SK-N-SH (cell line): ENCODE measurements at regions not wholly inside any gene's neighbourhood (a gene's known extent, or its start where the extent isn't known, plus 50 kb on each side); places are given as distances from the start of the nearest gene placed in this dataset.

Experiments used
- EP300 ChIP-seq, 2 experiments: IDR thresholded peaks; 2 replicates each; pipeline versions ENCODE4 v1.4.0 to v1.6.1; 2012; ENCODE audit warnings: borderline replicate concordance in 1 of 2, low read depth in 1 of 2, low read length in 1 of 2
- EZH2phosphoT487 ChIP-seq: fragments of 200-600 bp; sonication (generic); IDR thresholded peaks from 2 replicates; pipeline ENCODE4 v1.6.1; 2017; ENCODE audit warnings: low read depth, mixed run types, mild to moderate bottlenecking, antibody characterized with exemption, moderate library complexity, borderline replicate concordance
- FOXM1 ChIP-seq: IDR thresholded peaks from 2 replicates; pipeline ENCODE4 v1.4.0; 2012; ENCODE audit warnings: low read depth, mild to moderate bottlenecking
- JUND ChIP-seq: IDR thresholded peaks from 2 replicates; pipeline ENCODE4 v1.4.0; 2012
- POLR2AphosphoS5 ChIP-seq: IDR thresholded peaks from 2 replicates; pipeline ENCODE4 v1.6.1; 2012; ENCODE audit warnings: low read depth, low read length
- RFX5 ChIP-seq: IDR thresholded peaks from 2 replicates; pipeline ENCODE4 v1.6.1; 2012; ENCODE audit warnings: mild to moderate bottlenecking, improper control_type of control experiment, low read length
- SIN3A ChIP-seq: IDR thresholded peaks from 2 replicates; pipeline ENCODE4 v1.6.1; 2012; ENCODE audit warnings: low read depth, mild to moderate bottlenecking, low read length, moderate library complexity, borderline replicate concordance
- SMC3 ChIP-seq: IDR thresholded peaks from 2 replicates; pipeline ENCODE4 v1.6.1; 2012; ENCODE audit warnings: low read depth, low read length, improper control_type of control experiment
- TAF1 ChIP-seq: IDR thresholded peaks from 2 replicates; pipeline ENCODE4 v1.6.1; 2012; ENCODE audit warnings: low read depth, mild to moderate bottlenecking, low read length, moderate library complexity, borderline replicate concordance
- YY1 ChIP-seq: IDR thresholded peaks from 2 replicates; pipeline ENCODE4 v1.4.0; 2012; ENCODE audit warnings: low read depth, mild to moderate bottlenecking
- TF ChIP-seq, protein P1 (sequence below): fragments of 200-600 bp; sonication (generic); IDR thresholded peaks from 2 replicates; pipeline ENCODE4 v1.6.1; 2017; ENCODE audit warnings: antibody characterized with exemption, mild to moderate bottlenecking, moderate library complexity
- TF ChIP-seq, protein P2 (sequence below): IDR thresholded peaks from 2 replicates; pipeline ENCODE4 v1.4.0; 2012; ENCODE audit warnings: low read depth
- TF ChIP-seq, protein P3 (sequence below): fragments of 150-350 bp; IDR thresholded peaks from 2 replicates; pipeline ENCODE4 v1.6.1; 2017; ENCODE audit warnings: antibody characterized with exemption, low read length, low read depth, borderline replicate concordance
- TF ChIP-seq, protein P4 (sequence below): IDR thresholded peaks from 2 replicates; pipeline ENCODE4 v1.6.1; 2012; ENCODE audit warnings: mild to moderate bottlenecking, low read depth, low read length, moderate library complexity

DNA sequence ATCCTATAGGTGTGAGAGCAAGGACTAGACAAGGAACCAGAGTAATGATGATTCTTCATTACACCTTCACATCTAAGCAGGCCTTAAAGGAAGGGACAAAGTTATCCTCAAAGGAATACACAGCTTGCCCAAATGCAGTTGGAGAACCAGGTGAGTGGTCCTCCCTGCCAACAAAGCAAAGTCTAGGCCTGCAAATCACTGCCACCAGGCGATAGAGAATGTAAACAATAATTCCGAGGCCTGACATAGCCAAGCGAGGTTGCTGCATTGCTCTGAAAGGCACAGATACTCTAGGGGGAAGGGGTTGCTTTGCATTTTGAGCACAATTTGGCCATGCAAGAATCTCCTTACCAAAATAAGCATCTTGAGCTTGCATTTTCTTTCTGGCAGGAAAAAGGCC, 178.2 kb upstream of the FAT1 start:
- no peak for TF ChIP-seq YY1
- TF ChIP-seq, protein P1, sequence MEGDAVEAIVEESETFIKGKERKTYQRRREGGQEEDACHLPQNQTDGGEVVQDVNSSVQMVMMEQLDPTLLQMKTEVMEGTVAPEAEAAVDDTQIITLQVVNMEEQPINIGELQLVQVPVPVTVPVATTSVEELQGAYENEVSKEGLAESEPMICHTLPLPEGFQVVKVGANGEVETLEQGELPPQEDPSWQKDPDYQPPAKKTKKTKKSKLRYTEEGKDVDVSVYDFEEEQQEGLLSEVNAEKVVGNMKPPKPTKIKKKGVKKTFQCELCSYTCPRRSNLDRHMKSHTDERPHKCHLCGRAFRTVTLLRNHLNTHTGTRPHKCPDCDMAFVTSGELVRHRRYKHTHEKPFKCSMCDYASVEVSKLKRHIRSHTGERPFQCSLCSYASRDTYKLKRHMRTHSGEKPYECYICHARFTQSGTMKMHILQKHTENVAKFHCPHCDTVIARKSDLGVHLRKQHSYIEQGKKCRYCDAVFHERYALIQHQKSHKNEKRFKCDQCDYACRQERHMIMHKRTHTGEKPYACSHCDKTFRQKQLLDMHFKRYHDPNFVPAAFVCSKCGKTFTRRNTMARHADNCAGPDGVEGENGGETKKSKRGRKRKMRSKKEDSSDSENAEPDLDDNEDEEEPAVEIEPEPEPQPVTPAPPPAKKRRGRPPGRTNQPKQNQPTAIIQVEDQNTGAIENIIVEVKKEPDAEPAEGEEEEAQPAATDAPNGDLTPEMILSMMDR: no peak
- TF ChIP-seq EP300 (IDR thresholded peaks at IDR 0.05; ENCODE audit: borderline replicate concordance in 1 of 2, low read depth in 1 of 2, low read length in 1 of 2): no peak
- TF ChIP-seq, protein P2, sequence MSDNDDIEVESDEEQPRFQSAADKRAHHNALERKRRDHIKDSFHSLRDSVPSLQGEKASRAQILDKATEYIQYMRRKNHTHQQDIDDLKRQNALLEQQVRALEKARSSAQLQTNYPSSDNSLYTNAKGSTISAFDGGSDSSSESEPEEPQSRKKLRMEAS: no peak
- no peak for TF ChIP-seq POLR2AphosphoS5
- TF ChIP-seq FOXM1: no peak
- TF ChIP-seq SMC3: no peak
- TF ChIP-seq EZH2phosphoT487: no peak
- TF ChIP-seq RFX5: no peak
- TF ChIP-seq, protein P3, sequence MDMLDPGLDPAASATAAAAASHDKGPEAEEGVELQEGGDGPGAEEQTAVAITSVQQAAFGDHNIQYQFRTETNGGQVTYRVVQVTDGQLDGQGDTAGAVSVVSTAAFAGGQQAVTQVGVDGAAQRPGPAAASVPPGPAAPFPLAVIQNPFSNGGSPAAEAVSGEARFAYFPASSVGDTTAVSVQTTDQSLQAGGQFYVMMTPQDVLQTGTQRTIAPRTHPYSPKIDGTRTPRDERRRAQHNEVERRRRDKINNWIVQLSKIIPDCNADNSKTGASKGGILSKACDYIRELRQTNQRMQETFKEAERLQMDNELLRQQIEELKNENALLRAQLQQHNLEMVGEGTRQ: no peak
- TF ChIP-seq TAF1: no peak
- TF ChIP-seq, protein P4, sequence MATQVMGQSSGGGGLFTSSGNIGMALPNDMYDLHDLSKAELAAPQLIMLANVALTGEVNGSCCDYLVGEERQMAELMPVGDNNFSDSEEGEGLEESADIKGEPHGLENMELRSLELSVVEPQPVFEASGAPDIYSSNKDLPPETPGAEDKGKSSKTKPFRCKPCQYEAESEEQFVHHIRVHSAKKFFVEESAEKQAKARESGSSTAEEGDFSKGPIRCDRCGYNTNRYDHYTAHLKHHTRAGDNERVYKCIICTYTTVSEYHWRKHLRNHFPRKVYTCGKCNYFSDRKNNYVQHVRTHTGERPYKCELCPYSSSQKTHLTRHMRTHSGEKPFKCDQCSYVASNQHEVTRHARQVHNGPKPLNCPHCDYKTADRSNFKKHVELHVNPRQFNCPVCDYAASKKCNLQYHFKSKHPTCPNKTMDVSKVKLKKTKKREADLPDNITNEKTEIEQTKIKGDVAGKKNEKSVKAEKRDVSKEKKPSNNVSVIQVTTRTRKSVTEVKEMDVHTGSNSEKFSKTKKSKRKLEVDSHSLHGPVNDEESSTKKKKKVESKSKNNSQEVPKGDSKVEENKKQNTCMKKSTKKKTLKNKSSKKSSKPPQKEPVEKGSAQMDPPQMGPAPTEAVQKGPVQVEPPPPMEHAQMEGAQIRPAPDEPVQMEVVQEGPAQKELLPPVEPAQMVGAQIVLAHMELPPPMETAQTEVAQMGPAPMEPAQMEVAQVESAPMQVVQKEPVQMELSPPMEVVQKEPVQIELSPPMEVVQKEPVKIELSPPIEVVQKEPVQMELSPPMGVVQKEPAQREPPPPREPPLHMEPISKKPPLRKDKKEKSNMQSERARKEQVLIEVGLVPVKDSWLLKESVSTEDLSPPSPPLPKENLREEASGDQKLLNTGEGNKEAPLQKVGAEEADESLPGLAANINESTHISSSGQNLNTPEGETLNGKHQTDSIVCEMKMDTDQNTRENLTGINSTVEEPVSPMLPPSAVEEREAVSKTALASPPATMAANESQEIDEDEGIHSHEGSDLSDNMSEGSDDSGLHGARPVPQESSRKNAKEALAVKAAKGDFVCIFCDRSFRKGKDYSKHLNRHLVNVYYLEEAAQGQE: no peak
- TF ChIP-seq JUND: no peak
- TF ChIP-seq SIN3A: no peak
